ENCODE measurements at regions not wholly inside any gene's neighbourhood (a gene's known extent, or its start where the extent isn't known, plus 50 kb on each side); places are given as distances from the start of the nearest gene placed in this dataset.

- no peak overlapping the region for H3K27ac ChIP-seq (ENCODE audit: low read depth, low read length)
- H4K20me1 ChIP-seq (ENCODE audit: insufficient read depth): no peaks in the 10 kb centered on the region
- intact Hi-C loops (cut with micrococcal nuclease): no loop called here
- TF ChIP-seq REST (IDR thresholded peaks at IDR 0.05; ENCODE audit: low read depth): no peak
- TF ChIP-seq YY1 (IDR thresholded peaks at IDR 0.05; ENCODE audit: extremely low read depth, insufficient replicate concordance, low read depth, low read length): no peak
- no peak for TF ChIP-seq EGR1 (IDR thresholded peaks at IDR 0.05; ENCODE audit: low read depth)
- TF ChIP-seq CEBPB (IDR thresholded peaks at IDR 0.05; ENCODE audit: low read depth): no peak
- TF ChIP-seq EZH2phosphoT487 (IDR thresholded peaks at IDR 0.05; ENCODE audit: borderline replicate concordance): no peak
- TF ChIP-seq SIN3A (IDR thresholded peaks at IDR 0.05; ENCODE audit: low read depth): no peak
- TF ChIP-seq POLR2AphosphoS5 (IDR thresholded peaks at IDR 0.05; ENCODE audit: low read depth, low read length): no peak
- no peak for TF ChIP-seq TCF7L2 (IDR thresholded peaks at IDR 0.05; ENCODE audit: borderline replicate concordance, extremely low read depth, insufficient read depth, insufficient read length)
- TF ChIP-seq RAD21 (IDR thresholded peaks at IDR 0.05; ENCODE audit: low read depth): no peak
- no peak for TF ChIP-seq ATF3 (IDR thresholded peaks at IDR 0.05)
- no peak for TF ChIP-seq SP1 (IDR thresholded peaks at IDR 0.05; ENCODE audit: low read depth)
- no peak for TF ChIP-seq EZH2 (IDR thresholded peaks at IDR 0.05)
- no peaks in the 10 kb centered on the region for H3K9me2 ChIP-seq (ENCODE audit: insufficient read depth)
- H2AFZ ChIP-seq (ENCODE audit: low read depth, low read length, poor library complexity, severe bottlenecking): no peak overlapping the region
- no peak overlapping the region for H3K9ac ChIP-seq (ENCODE audit: low read length)
- ATAC-seq: no peak
- no peaks in the 10 kb centered on the region for H3K4me1 ChIP-seq (ENCODE audit: control insufficient read depth in 1 of 2, insufficient read depth in 2 of 2, low read length in 2 of 2)
- no peak overlapping the region for H3K4me2 ChIP-seq (ENCODE audit: low read length)
- RAD21 ChIA-PET (ENCODE audit: low non-redundant PET in 1 of 2, low total read pairs in 2 of 2, uncharacterized antibody in 2 of 2, unreplicated experiment in 2 of 2): no interaction called here
- H3K4me3 ChIP-seq (replicated peaks in 1 of 2; ENCODE audit: low read depth in 1 of 2, low read length in 2 of 2): no peak overlapping the region
- H3K27me3 ChIP-seq (ENCODE audit: insufficient read depth, low read length): no peaks in the 10 kb centered on the region
- no peaks in the 10 kb centered on the region for H3K79me2 ChIP-seq (ENCODE audit: insufficient read depth, low read length)
- POLR2A ChIA-PET: no interaction called here
- no peak for DNase-seq (ENCODE audit: low read depth, low spot score)
- CTCF ChIA-PET: no interaction called here
- BruUV-seq (replicated peaks): no TSS peak
- no peaks in the 10 kb centered on the region for H3K36me3 ChIP-seq (ENCODE audit: control insufficient read depth in 1 of 2, insufficient read depth in 2 of 2, low read length in 2 of 2)
- peaks cover 4 to 22% of the 10 kb centered on the region in 2 experiments; a peak in 3 of 4 replicates for H3K9me3 ChIP-seq (ENCODE audit: control insufficient read depth in 1 of 2, insufficient read depth in 1 of 2, low read depth in 1 of 2, low read length in 2 of 2)
These were observed 906.7 kb upstream of the CELF2 start for GRCh38 chr10:10110844-10111490.

Measured in HCT116 (cell line).